ENCODE measurements at regions not wholly inside any gene's neighbourhood (a gene's known extent, or its start where the extent isn't known, plus 50 kb on each side); places are given as distances from the start of the nearest gene placed in this dataset.

DNA sequence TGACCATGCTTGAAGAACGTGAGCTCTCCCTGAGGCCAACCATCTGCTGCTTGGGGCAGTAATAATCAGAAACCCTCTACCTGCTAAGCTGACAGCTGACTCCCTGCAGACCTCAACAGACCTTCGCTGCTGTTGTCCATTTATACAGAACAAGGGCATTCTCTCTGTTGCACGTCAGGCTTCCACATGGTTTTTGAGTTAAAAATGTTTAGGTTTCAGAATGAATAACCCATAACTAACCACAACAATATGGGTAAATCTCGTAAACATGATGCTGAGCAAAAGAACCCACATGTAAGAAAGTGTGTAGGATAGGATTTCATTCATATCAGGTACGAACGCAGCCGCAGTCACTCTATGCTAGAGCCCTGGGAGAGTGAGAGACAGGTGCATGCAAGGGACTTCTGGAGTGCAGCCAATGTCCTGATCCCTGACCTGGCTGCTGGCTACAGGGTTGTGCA is 348.5 kb downstream of the MED10 start:
- TF ChIP-seq, protein P1, sequence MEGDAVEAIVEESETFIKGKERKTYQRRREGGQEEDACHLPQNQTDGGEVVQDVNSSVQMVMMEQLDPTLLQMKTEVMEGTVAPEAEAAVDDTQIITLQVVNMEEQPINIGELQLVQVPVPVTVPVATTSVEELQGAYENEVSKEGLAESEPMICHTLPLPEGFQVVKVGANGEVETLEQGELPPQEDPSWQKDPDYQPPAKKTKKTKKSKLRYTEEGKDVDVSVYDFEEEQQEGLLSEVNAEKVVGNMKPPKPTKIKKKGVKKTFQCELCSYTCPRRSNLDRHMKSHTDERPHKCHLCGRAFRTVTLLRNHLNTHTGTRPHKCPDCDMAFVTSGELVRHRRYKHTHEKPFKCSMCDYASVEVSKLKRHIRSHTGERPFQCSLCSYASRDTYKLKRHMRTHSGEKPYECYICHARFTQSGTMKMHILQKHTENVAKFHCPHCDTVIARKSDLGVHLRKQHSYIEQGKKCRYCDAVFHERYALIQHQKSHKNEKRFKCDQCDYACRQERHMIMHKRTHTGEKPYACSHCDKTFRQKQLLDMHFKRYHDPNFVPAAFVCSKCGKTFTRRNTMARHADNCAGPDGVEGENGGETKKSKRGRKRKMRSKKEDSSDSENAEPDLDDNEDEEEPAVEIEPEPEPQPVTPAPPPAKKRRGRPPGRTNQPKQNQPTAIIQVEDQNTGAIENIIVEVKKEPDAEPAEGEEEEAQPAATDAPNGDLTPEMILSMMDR (IDR thresholded peaks at IDR 0.05): no peak
- no peak for TF ChIP-seq POLR2A (IDR thresholded peaks at IDR 0.05)
